NT2/D1 (cell line): ENCODE measurements at regions not wholly inside any gene's neighbourhood (a gene's known extent, or its start where the extent isn't known, plus 50 kb on each side); places are given as distances from the start of the nearest gene placed in this dataset.

Experiments
- DNase-seq: peaks from one replicate; pipeline ENCODE4 v3.0.0-alpha.2; 2011; ENCODE audit warnings: low read depth, low spot score
- H3K27me3 ChIP-seq: 2 replicates; pipeline ENCODE4 v1.6.0; 2011; ENCODE audit warnings: mild to moderate bottlenecking; ENCODE audit not compliant: insufficient read length, insufficient read depth
- H3K36me3 ChIP-seq: 2 replicates; pipeline ENCODE4 v1.6.1; 2011; ENCODE audit warnings: mild to moderate bottlenecking, low read length, mixed read lengths; ENCODE audit not compliant: insufficient read depth, insufficient read length
- H3K4me1 ChIP-seq: 2 replicates; pipeline ENCODE4 v1.5.1; 2011; ENCODE audit not compliant: insufficient read depth, insufficient read length
- H3K4me3 ChIP-seq: 2 replicates; pipeline ENCODE4 v1.5.1; 2011; ENCODE audit warnings: low read depth; ENCODE audit not compliant: insufficient read length
- H3K9ac ChIP-seq: 2 replicates; pipeline ENCODE4 v1.6.0; 2011; ENCODE audit warnings: low read depth; ENCODE audit not compliant: insufficient read length
- H3K9me3 ChIP-seq: 2 replicates; pipeline ENCODE4 v1.5.1; 2011; ENCODE audit warnings: mild to moderate bottlenecking, low read length; ENCODE audit not compliant: insufficient read depth
- SUZ12 ChIP-seq: IDR thresholded peaks from 2 replicates; pipeline ENCODE4 v1.6.1; 2011; ENCODE audit not compliant: insufficient read length, insufficient read depth; ENCODE audit errors: extremely low read depth
- YY1 ChIP-seq: IDR thresholded peaks from 2 replicates; pipeline ENCODE4 v1.6.1; 2011; ENCODE audit not compliant: insufficient read length, insufficient read depth
- ZNF274 ChIP-seq: IDR thresholded peaks from 2 replicates; pipeline ENCODE4 v1.6.1; 2011; ENCODE audit warnings: mild to moderate bottlenecking, low read depth, low read length

DNA sequence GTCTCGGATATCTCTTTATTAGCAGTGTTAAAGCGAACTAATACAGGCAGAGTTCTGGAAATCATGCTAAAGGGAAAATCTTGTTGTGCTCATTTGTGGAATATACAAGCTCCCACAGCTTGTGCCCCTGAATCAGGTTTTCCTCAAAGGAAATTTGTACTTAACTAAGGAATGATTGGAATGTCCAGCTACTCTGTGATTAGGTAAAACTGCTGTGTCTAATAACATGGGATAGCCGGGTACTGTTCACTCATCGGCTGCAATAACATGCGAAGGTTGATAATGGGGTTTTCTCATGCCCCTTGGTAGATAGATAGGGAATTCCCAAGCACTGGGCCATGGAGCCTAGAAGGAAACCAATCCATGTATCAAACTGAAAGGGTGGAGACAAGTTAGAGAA, 306.7 kb downstream of the NR2F1-AS1 start:
- no peak for DNase-seq
- no peak overlapping the region for H3K4me3 ChIP-seq
- no peaks in the 10 kb centered on the region for H3K4me1 ChIP-seq
- peaks cover 6% of the 10 kb centered on the region; the same call in 1 of the 2 replicates for H3K9me3 ChIP-seq
- no peak for TF ChIP-seq YY1
- no peak for TF ChIP-seq SUZ12
- no peak for TF ChIP-seq ZNF274
- no peaks in the 10 kb centered on the region for H3K27me3 ChIP-seq
- no peaks in the 10 kb centered on the region for H3K36me3 ChIP-seq
- no peak overlapping the region for H3K9ac ChIP-seq

GRCh38 chr5:93273176-93273575, 307.8 kb downstream of the NR2F1-AS1 start:
- no peaks in the 10 kb centered on the region for H3K36me3 ChIP-seq
- peaks cover 6% of the 10 kb centered on the region; the same call in 1 of the 2 replicates for H3K9me3 ChIP-seq
- no peak overlapping the region for H3K4me3 ChIP-seq
- H3K9ac ChIP-seq: no peak overlapping the region
- H3K4me1 ChIP-seq: no peaks in the 10 kb centered on the region
- no peak for DNase-seq
- TF ChIP-seq SUZ12 (no peak), ZNF274 (no peak), YY1 (no peak)
- no peaks in the 10 kb centered on the region for H3K27me3 ChIP-seq

- no peak overlapping the region for H3K4me3 ChIP-seq
- TF ChIP-seq ZNF274: no peak
- no peak for TF ChIP-seq YY1
- no peak for TF ChIP-seq SUZ12
Measured at GRCh38 chr5:93272108-93272507, 308.9 kb downstream of the NR2F1-AS1 start.

GRCh38 chr5:93267736-93268135, 313.3 kb downstream of the NR2F1-AS1 start:
- Histone ChIP-seq H3K27me3 (no peaks in the 10 kb centered on the region), H3K9ac (no peak overlapping the region), H3K4me3 (no peak overlapping the region), H3K9me3 (no peaks in the 10 kb centered on the region), H3K4me1 (no peaks in the 10 kb centered on the region), H3K36me3 (no peaks in the 10 kb centered on the region)
- no peak for DNase-seq
- no peak for TF ChIP-seq YY1
- TF ChIP-seq SUZ12: no peak
- no peak for TF ChIP-seq ZNF274

More at GRCh38 chr5:93272108-93272507, 308.9 kb downstream of the NR2F1-AS1 start:
- H3K4me1 ChIP-seq: no peaks in the 10 kb centered on the region
- DNase-seq: no peak
- peaks cover 6% of the 10 kb centered on the region; the same call in 1 of the 2 replicates for H3K9me3 ChIP-seq
- no peaks in the 10 kb centered on the region for H3K36me3 ChIP-seq
- no peak overlapping the region for H3K9ac ChIP-seq
- no peaks in the 10 kb centered on the region for H3K27me3 ChIP-seq

GRCh38 chr5:93267276-93267675, 313.7 kb downstream of the NR2F1-AS1 start:
- no peaks in the 10 kb centered on the region for H3K4me1 ChIP-seq

GRCh38 chr5:93257616-93258015, 323.4 kb downstream of the NR2F1-AS1 start:
- no peaks in the 10 kb centered on the region for H3K27me3 ChIP-seq
- no peak overlapping the region for H3K9ac ChIP-seq
- no peak for DNase-seq
- TF ChIP-seq SUZ12 (no peak), YY1 (no peak), ZNF274 (no peak)
- no peaks in the 10 kb centered on the region for H3K9me3 ChIP-seq
- H3K36me3 ChIP-seq: no peaks in the 10 kb centered on the region
- no peaks in the 10 kb centered on the region for H3K4me1 ChIP-seq
- no peak overlapping the region for H3K4me3 ChIP-seq

More at GRCh38 chr5:93267276-93267675, 313.7 kb downstream of the NR2F1-AS1 start:
- Histone ChIP-seq H3K9me3 (no peaks in the 10 kb centered on the region), H3K4me3 (no peak overlapping the region), H3K27me3 (no peaks in the 10 kb centered on the region), H3K9ac (no peak overlapping the region), H3K36me3 (no peaks in the 10 kb centered on the region)
- TF ChIP-seq ZNF274: no peak
- no peak for TF ChIP-seq YY1
- no peak for TF ChIP-seq SUZ12
- no peak for DNase-seq

DNA sequence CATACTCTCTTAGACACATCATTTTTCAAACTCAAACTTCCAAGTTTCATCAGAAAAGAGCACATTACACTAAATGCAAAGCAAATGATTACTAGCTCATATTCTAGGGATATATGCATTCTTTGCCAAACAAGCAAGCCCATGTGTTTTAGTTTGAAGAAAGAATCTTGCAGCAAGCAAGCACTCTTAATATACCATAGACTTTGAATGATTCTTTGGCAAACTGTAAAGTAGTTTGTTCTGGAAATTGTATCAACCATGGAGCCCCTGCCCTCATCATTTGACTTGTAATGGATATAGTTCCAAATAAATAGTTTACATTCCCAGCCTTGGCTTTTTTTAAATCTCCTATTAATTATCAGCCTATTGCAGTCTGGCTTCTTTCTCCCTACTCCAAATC, 325.2 kb downstream of the NR2F1-AS1 start:
- H3K4me3 ChIP-seq: no peak overlapping the region
- H3K36me3 ChIP-seq: no peaks in the 10 kb centered on the region
- H3K9ac ChIP-seq: no peak overlapping the region
- no peak for DNase-seq
- TF ChIP-seq YY1 (no peak), ZNF274 (no peak), SUZ12 (no peak)
- H3K4me1 ChIP-seq: no peaks in the 10 kb centered on the region
- no peaks in the 10 kb centered on the region for H3K9me3 ChIP-seq
- no peaks in the 10 kb centered on the region for H3K27me3 ChIP-seq

DNA sequence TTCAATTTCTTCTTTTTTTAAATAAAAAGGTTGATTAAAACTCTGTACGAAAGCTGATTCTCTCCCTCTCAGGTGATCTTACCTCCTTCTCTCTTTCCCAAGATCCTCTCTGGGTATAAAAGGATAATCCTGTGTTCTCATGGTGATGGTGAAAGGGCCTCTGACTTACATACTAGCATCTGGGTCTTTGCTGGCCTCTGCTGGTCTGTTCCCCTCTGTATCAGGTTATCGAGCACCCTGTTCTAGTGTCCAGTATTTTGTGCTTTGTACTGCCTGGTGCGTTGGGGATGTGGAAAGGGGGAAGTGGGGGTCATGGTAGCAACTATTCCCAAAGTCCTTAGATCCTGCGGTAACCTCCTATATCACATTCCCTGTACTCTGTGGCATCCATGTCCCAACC, 328.9 kb downstream of the NR2F1-AS1 start:
- H3K9me3 ChIP-seq: no peaks in the 10 kb centered on the region
- no peak overlapping the region for H3K4me3 ChIP-seq
- DNase-seq: no peak
- H3K9ac ChIP-seq: no peak overlapping the region
- TF ChIP-seq YY1: no peak
- no peak for TF ChIP-seq SUZ12
- TF ChIP-seq ZNF274: no peak
- no peaks in the 10 kb centered on the region for H3K4me1 ChIP-seq
- H3K36me3 ChIP-seq: no peaks in the 10 kb centered on the region
- no peaks in the 10 kb centered on the region for H3K27me3 ChIP-seq
